HG03135 (cell line): ENCODE measurements at regions not wholly inside any gene's neighbourhood (a gene's known extent, or its start where the extent isn't known, plus 50 kb on each side); places are given as distances from the start of the nearest gene placed in this dataset.
"Not testable (repeated sequence)": the region's sequence is repeated elsewhere in the genome, so short reads cannot be mapped to it uniquely, and the experiment has no call there.

Experiments used
- ATAC-seq: cut with Tn5 transposase; IDR thresholded peaks from one replicate; pipeline ENCODE4 v1.9.1; 2021; ENCODE audit warnings: mild to moderate bottlenecking, moderate library complexity; ENCODE audit not compliant: unreplicated experiment

- ATAC-seq, result no peak
Measured at GRCh38 chr6:164744301-164744700, 565.1 kb downstream of the C6orf118 start.

GRCh38 chr6:164741938-164742451 lies 567.4 kb downstream of the C6orf118 start:
- ATAC-seq, result no peak

- not testable (repeated sequence) for ATAC-seq
Measured at GRCh38 chr6:164736090-164736489, 573.3 kb downstream of the C6orf118 start.

GRCh38 chr6:164731539-164731938 lies 577.9 kb downstream of the C6orf118 start:
- ATAC-seq, result no peak

GRCh38 chr6:164721460-164721859 lies 587.9 kb downstream of the C6orf118 start:
- no peak for ATAC-seq

GRCh38 chr6:164700497-164700896 lies 608.9 kb downstream of the C6orf118 start:
- ATAC-seq, result no peak

GRCh38 chr6:164695896-164696295 lies 613.5 kb downstream of the C6orf118 start:
- ATAC-seq, result no peak

- ATAC-seq, result no peak
Measured at GRCh38 chr6:164694386-164694785, 615.0 kb downstream of the C6orf118 start.

- ATAC-seq, result no peak
Measured at GRCh38 chr6:164693944-164694343, 615.5 kb downstream of the C6orf118 start.

GRCh38 chr6:164692772-164693510 lies 616.5 kb downstream of the C6orf118 start:
- ATAC-seq, result no peak

GRCh38 chr6:164690702-164691500 lies 618.5 kb downstream of the C6orf118 start:
- ATAC-seq, result no peak

GRCh38 chr6:164690241-164690640 lies 619.2 kb downstream of the C6orf118 start:
- no peak for ATAC-seq

- ATAC-seq, result no peak
Measured at GRCh38 chr6:164665328-164665727, 644.1 kb downstream of the C6orf118 start.

- ATAC-seq, result no peak
Measured at GRCh38 chr6:164663634-164664033, 645.8 kb downstream of the C6orf118 start.

- ATAC-seq, result no peak
Measured at GRCh38 chr6:164661716-164662115, 647.7 kb downstream of the C6orf118 start.

- ATAC-seq, result no peak
Measured at GRCh38 chr6:164660781-164661180, 648.6 kb downstream of the C6orf118 start.

- no peak for ATAC-seq
Measured at GRCh38 chr6:164640956-164641355, 668.4 kb downstream of the C6orf118 start.

GRCh38 chr6:164628302-164628931 lies 681.0 kb downstream of the C6orf118 start:
- no peak for ATAC-seq

GRCh38 chr6:164616917-164617524 lies 692.4 kb downstream of the C6orf118 start:
- no peak for ATAC-seq

GRCh38 chr6:164612751-164613150 lies 696.7 kb downstream of the C6orf118 start:
- no peak for ATAC-seq

- not testable (repeated sequence) for ATAC-seq
Measured at GRCh38 chr6:164610859-164611258, 698.5 kb downstream of the C6orf118 start.
